Activated CD4-positive, alpha-beta T cell treated with anti-CD3 and anti-CD28 coated beads, Interleukin-2, amount 10 ng/mL, durations not matched to agents 7 days and 5 days (primary cell): ENCODE measurements at regions not wholly inside any gene's neighbourhood (a gene's known extent, or its start where the extent isn't known, plus 50 kb on each side); places are given as distances from the start of the nearest gene placed in this dataset.

Experiments used
- CTCF ChIA-PET: fragments of 350-600 bp; sonication (Branson Sonifier 250); formaldehyde crosslinking; loops from one replicate; lab custom pipeline; 2021; ENCODE audit warnings: antibody characterized with exemption; lab: Charles Lee
- POLR2A ChIA-PET: fragments of 350-600 bp; sonication (Branson Sonifier 250); formaldehyde crosslinking; loops from one replicate; lab custom pipeline; 2021; ENCODE audit warnings: antibody characterized with exemption; lab: Charles Lee
- DNase-seq: peaks from one replicate; pipeline ENCODE4 v3.0.0-alpha.2; 2020
- H3K27ac Mint-ChIP-seq: one replicate; pipeline ENCODE4 v1.8.0; 2021; ENCODE audit warnings: mild to moderate bottlenecking, moderate library complexity, mixed read lengths
- H3K27me3 Mint-ChIP-seq: one replicate; pipeline ENCODE4 v1.8.0; 2021; ENCODE audit warnings: mixed read lengths
- H3K36me3 Mint-ChIP-seq: one replicate; pipeline ENCODE4 v1.8.0; 2021; ENCODE audit warnings: low read depth, mixed read lengths
- H3K4me1 Mint-ChIP-seq: one replicate; pipeline ENCODE4 v1.8.0; 2021; ENCODE audit warnings: mixed read lengths
- H3K4me3 Mint-ChIP-seq: one replicate; pipeline ENCODE4 v1.8.0; 2021; ENCODE audit warnings: mild to moderate bottlenecking, moderate library complexity, mixed read lengths
- H3K9me3 Mint-ChIP-seq: one replicate; pipeline ENCODE4 v1.8.0; 2021; ENCODE audit warnings: mixed read lengths

DNA sequence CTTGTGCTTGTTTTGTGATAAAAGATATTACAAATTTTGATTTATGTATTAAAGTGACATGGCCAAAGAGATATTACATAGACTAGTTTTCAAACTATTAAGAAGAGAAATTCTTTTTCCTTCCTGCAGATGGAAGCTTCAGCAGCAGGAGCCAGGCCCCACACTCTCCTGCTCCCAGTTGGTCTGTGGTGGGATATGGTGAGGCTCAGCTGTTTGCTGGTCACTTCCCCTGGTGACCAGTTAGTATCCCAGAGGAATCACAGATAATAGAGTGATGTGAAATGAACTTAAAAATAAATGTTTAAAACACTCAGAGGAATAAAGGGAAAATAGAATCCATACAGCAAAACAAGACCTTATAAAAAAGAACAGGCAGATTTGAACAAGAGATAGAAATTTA, 154.7 kb downstream of the KTN1 start:
- no peak overlapping the region for H3K27ac Mint-ChIP-seq
- CTCF ChIA-PET = interaction anchor here (1.1 to 1.3 kb wide), 2 partner anchors 23 to 39 kb away, joined by 3 to 4 read pairs; no protein-coding TSS in a partner anchor
- no peak for DNase-seq
- H3K27me3 Mint-ChIP-seq = no peaks in the 10 kb centered on the region
- no peak overlapping the region for H3K4me3 Mint-ChIP-seq
- H3K9me3 Mint-ChIP-seq = peaks cover 3% of the 10 kb centered on the region
- POLR2A ChIA-PET = no interaction called here
- no peaks in the 10 kb centered on the region for H3K36me3 Mint-ChIP-seq
- peaks cover 3% of the 10 kb centered on the region for H3K4me1 Mint-ChIP-seq

DNA sequence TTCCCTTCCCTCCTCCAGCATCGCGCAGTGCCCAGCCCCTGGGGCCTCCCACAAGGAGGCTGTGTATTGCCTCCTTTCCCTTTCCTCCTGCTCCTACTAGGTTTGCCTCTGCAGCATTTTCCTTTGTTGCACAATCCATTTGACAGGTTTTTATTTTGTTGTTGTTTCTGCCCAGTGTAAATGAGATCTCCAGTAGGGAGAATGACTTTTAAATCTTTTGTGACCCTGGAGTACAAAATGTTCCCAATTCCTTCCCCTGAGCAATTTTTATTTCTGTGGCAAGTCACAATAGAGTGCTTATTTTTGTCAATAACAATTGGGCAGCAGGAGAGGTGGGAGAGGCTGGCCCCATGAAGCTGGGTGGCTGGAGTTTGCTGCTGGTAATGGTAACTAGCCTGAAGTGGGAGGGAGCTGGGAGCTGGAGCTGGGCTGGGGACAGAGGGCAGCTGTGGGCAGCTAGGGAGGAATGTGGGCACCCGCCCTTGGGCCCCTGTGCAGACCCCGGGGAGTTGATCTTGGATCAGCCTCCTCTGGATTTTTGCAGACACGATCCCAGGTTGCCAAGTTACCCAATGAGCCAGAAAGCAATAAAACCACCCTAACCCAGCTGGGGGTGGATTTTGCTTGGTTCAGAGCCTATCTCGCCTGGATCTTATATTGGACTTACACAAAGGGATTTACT, 160.1 kb downstream of the KTN1 start:
- no peaks in the 10 kb centered on the region for H3K36me3 Mint-ChIP-seq
- ChIA-PET CTCF (interaction anchor here (1.1 kb wide), 1 partner anchor 235 kb away, joined by 3 read pairs; no protein-coding TSS in a partner anchor), POLR2A (no interaction called here)
- H3K4me3 Mint-ChIP-seq = no peak overlapping the region
- no peak for DNase-seq
- peaks cover 3% of the 10 kb centered on the region for H3K9me3 Mint-ChIP-seq
- no peaks in the 10 kb centered on the region for H3K27me3 Mint-ChIP-seq
- H3K4me1 Mint-ChIP-seq = no peaks in the 10 kb centered on the region
- no peak overlapping the region for H3K27ac Mint-ChIP-seq

DNA sequence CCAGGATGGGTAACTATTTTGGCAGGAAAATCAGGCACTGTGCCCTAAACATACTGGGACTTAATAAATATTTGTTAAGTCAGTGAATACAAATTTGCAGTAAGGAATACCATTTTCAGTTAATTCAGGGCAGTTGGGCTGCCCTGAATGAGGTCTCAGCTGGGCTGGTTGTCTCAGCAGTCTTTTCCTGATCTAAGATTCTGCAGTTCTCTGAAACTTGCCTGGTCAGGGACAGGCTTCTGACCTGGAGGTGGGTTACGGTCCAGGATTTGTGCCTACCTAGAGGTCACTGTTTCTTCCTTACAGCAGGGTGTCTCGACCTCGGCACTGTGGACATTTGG, 160.6 kb downstream of the KTN1 start:
- peaks cover 2% of the 10 kb centered on the region for H3K9me3 Mint-ChIP-seq
- no peak overlapping the region for H3K4me3 Mint-ChIP-seq
- ChIA-PET CTCF (no interaction called here), POLR2A (no interaction called here)
- no peak for DNase-seq
- H3K36me3 Mint-ChIP-seq = no peaks in the 10 kb centered on the region
- H3K27ac Mint-ChIP-seq = no peak overlapping the region
- H3K4me1 Mint-ChIP-seq = no peaks in the 10 kb centered on the region
- H3K27me3 Mint-ChIP-seq = no peaks in the 10 kb centered on the region

- CTCF ChIA-PET = no interaction called here
- no peak overlapping the region for H3K27ac Mint-ChIP-seq
- no peaks in the 10 kb centered on the region for H3K27me3 Mint-ChIP-seq
- POLR2A ChIA-PET = no interaction called here
- no peak for DNase-seq
- no peaks in the 10 kb centered on the region for H3K36me3 Mint-ChIP-seq
- no peaks in the 10 kb centered on the region for H3K9me3 Mint-ChIP-seq
- H3K4me3 Mint-ChIP-seq = no peak overlapping the region
- H3K4me1 Mint-ChIP-seq = no peaks in the 10 kb centered on the region
Measured at GRCh38 chr14:55741240-55741639, 161.2 kb downstream of the KTN1 start.

- ChIA-PET CTCF (no interaction called here), POLR2A (no interaction called here)
- no peak overlapping the region for H3K27ac Mint-ChIP-seq
- no peaks in the 10 kb centered on the region for H3K27me3 Mint-ChIP-seq
- H3K4me3 Mint-ChIP-seq = no peak overlapping the region
- H3K4me1 Mint-ChIP-seq = no peaks in the 10 kb centered on the region
- DNase-seq = no peak
- H3K36me3 Mint-ChIP-seq = no peaks in the 10 kb centered on the region
- no peaks in the 10 kb centered on the region for H3K9me3 Mint-ChIP-seq
Measured at GRCh38 chr14:55743551-55743950, 163.5 kb downstream of the KTN1 start.

GRCh38 chr14:55744321-55744720, 164.3 kb downstream of the KTN1 start:
- no peak for DNase-seq
- H3K36me3 Mint-ChIP-seq = no peaks in the 10 kb centered on the region
- H3K9me3 Mint-ChIP-seq = no peaks in the 10 kb centered on the region
- no peaks in the 10 kb centered on the region for H3K4me1 Mint-ChIP-seq
- H3K27ac Mint-ChIP-seq = no peak overlapping the region
- H3K27me3 Mint-ChIP-seq = no peaks in the 10 kb centered on the region
- H3K4me3 Mint-ChIP-seq = no peak overlapping the region
- ChIA-PET CTCF (no interaction called here), POLR2A (no interaction called here)

- no peak overlapping the region for H3K4me3 Mint-ChIP-seq
- H3K4me1 Mint-ChIP-seq = no peaks in the 10 kb centered on the region
- no peaks in the 10 kb centered on the region for H3K36me3 Mint-ChIP-seq
- no peak for DNase-seq
- ChIA-PET CTCF (no interaction called here), POLR2A (no interaction called here)
- H3K9me3 Mint-ChIP-seq = no peaks in the 10 kb centered on the region
- no peaks in the 10 kb centered on the region for H3K27me3 Mint-ChIP-seq
- H3K27ac Mint-ChIP-seq = no peak overlapping the region
Measured at GRCh38 chr14:55745906-55746305, 165.9 kb downstream of the KTN1 start.

- Mint-ChIP-seq H3K27ac (no peak overlapping the region), H3K9me3 (no peaks in the 10 kb centered on the region), H3K4me1 (no peaks in the 10 kb centered on the region), H3K27me3 (no peaks in the 10 kb centered on the region), H3K36me3 (no peaks in the 10 kb centered on the region), H3K4me3 (no peak overlapping the region)
- no peak for DNase-seq
- ChIA-PET CTCF (interaction anchor here (1.3 kb wide), 1 partner anchor 13 kb away, joined by 3 read pairs; no protein-coding TSS in a partner anchor), POLR2A (no interaction called here)
Measured at GRCh38 chr14:55746558-55746957, 166.6 kb downstream of the KTN1 start.

- CTCF ChIA-PET = interaction anchor here (0.7 to 1.3 kb wide), 2 partner anchors 12 to 14 kb away, joined by 3 read pairs; no protein-coding TSS in a partner anchor
Measured at GRCh38 chr14:55747186-55747585, 167.2 kb downstream of the KTN1 start.

GRCh38 chr14:55749201-55749812, 169.3 kb downstream of the KTN1 start:
- Mint-ChIP-seq H3K9me3 (no peaks in the 10 kb centered on the region), H3K4me3 (no peak overlapping the region), H3K27me3 (peaks cover 2% of the 10 kb centered on the region), H3K27ac (no peak overlapping the region), H3K4me1 (no peaks in the 10 kb centered on the region), H3K36me3 (no peaks in the 10 kb centered on the region)
- ChIA-PET POLR2A (no interaction called here), CTCF (interaction anchor here (1.4 kb wide), 1 partner anchor 13 kb away, joined by 3 read pairs; no protein-coding TSS in a partner anchor)
- DNase-seq = no peak

More at GRCh38 chr14:55747186-55747585, 167.2 kb downstream of the KTN1 start:
- Mint-ChIP-seq H3K9me3 (no peaks in the 10 kb centered on the region), H3K27ac (no peak overlapping the region), H3K4me3 (no peak overlapping the region), H3K4me1 (no peaks in the 10 kb centered on the region), H3K36me3 (no peaks in the 10 kb centered on the region), H3K27me3 (no peaks in the 10 kb centered on the region)
- POLR2A ChIA-PET = no interaction called here
- no peak for DNase-seq

- CTCF ChIA-PET = no interaction called here
- H3K4me1 Mint-ChIP-seq = no peaks in the 10 kb centered on the region
Measured at GRCh38 chr14:55749946-55750345, 169.9 kb downstream of the KTN1 start.

GRCh38 chr14:55752580-55753390, 172.8 kb downstream of the KTN1 start:
- CTCF ChIA-PET = interaction anchor here (1.2 kb wide), 1 partner anchor 21 kb away, joined by 3 read pairs; no protein-coding TSS in a partner anchor
- H3K4me1 Mint-ChIP-seq = no peaks in the 10 kb centered on the region
- no peak overlapping the region for H3K4me3 Mint-ChIP-seq
- DNase-seq = no peak
- POLR2A ChIA-PET = no interaction called here
- H3K27ac Mint-ChIP-seq = no peak overlapping the region
- H3K27me3 Mint-ChIP-seq = peaks cover 2% of the 10 kb centered on the region
- H3K36me3 Mint-ChIP-seq = no peaks in the 10 kb centered on the region
- no peaks in the 10 kb centered on the region for H3K9me3 Mint-ChIP-seq

More at GRCh38 chr14:55749946-55750345, 169.9 kb downstream of the KTN1 start:
- Mint-ChIP-seq H3K4me3 (no peak overlapping the region), H3K27ac (no peak overlapping the region), H3K9me3 (no peaks in the 10 kb centered on the region), H3K27me3 (peaks cover 2% of the 10 kb centered on the region), H3K36me3 (no peaks in the 10 kb centered on the region)
- no peak for DNase-seq
- POLR2A ChIA-PET = no interaction called here

GRCh38 chr14:55754471-55754870, 174.5 kb downstream of the KTN1 start:
- Mint-ChIP-seq H3K36me3 (no peaks in the 10 kb centered on the region), H3K4me3 (no peak overlapping the region), H3K9me3 (no peaks in the 10 kb centered on the region), H3K27me3 (peaks cover 3% of the 10 kb centered on the region), H3K4me1 (no peaks in the 10 kb centered on the region), H3K27ac (no peak overlapping the region)
- ChIA-PET POLR2A (no interaction called here), CTCF (no interaction called here)
- DNase-seq = no peak
